Activated CD8-positive, alpha-beta memory T cell treated with anti-CD3 and anti-CD28 coated beads for 36 hours (primary cell): ENCODE measurements at regions not wholly inside any gene's neighbourhood (a gene's known extent, or its start where the extent isn't known, plus 50 kb on each side); places are given as distances from the start of the nearest gene placed in this dataset.

Experiments used
- CTCF ChIA-PET: fragments of 350-600 bp; sonication (Branson Sonifier 250); formaldehyde crosslinking; loops from one replicate; lab custom pipeline; 2021; ENCODE audit warnings: antibody characterized with exemption; lab: Charles Lee
- POLR2A ChIA-PET: fragments of 350-600 bp; sonication (Branson Sonifier 250); formaldehyde crosslinking; loops from one replicate; lab custom pipeline; 2021; ENCODE audit warnings: antibody characterized with exemption; lab: Charles Lee

- POLR2A ChIA-PET = no interaction called here
- CTCF ChIA-PET = no interaction called here
These were observed 383.9 kb upstream of the FAT3 start for GRCh38 chr11:91840640-91841240.

- ChIA-PET CTCF (no interaction called here), POLR2A (no interaction called here)
These were observed 386.9 kb upstream of the FAT3 start for GRCh38 chr11:91837411-91838330.

- ChIA-PET CTCF (no interaction called here), POLR2A (no interaction called here)
These were observed 389.5 kb upstream of the FAT3 start for GRCh38 chr11:91835051-91835560.

GRCh38 chr11:91828901-91829300 is 395.7 kb upstream of the FAT3 start:
- CTCF ChIA-PET = no interaction called here
- POLR2A ChIA-PET = no interaction called here

- ChIA-PET POLR2A (interaction anchor here (0.6 kb wide), 1 partner anchor 527 kb away, joined by 10 read pairs; no protein-coding TSS in a partner anchor), CTCF (no interaction called here)
These were observed 398.8 kb upstream of the FAT3 start for GRCh38 chr11:91825777-91826176.

- POLR2A ChIA-PET = no interaction called here
- CTCF ChIA-PET = no interaction called here
These were observed 401.3 kb upstream of the FAT3 start for GRCh38 chr11:91823252-91823830.

- POLR2A ChIA-PET = no interaction called here
- CTCF ChIA-PET = no interaction called here
These were observed 401.8 kb upstream of the FAT3 start for GRCh38 chr11:91822805-91823204.

- POLR2A ChIA-PET = no interaction called here
- CTCF ChIA-PET = interaction anchor here (0.6 kb wide), 1 partner anchor 131 kb away, joined by 3 read pairs; no protein-coding TSS in a partner anchor
These were observed 403.9 kb upstream of the FAT3 start for GRCh38 chr11:91820709-91821108.

- ChIA-PET CTCF (no interaction called here), POLR2A (no interaction called here)
These were observed 404.8 kb upstream of the FAT3 start for GRCh38 chr11:91819777-91820176.

GRCh38 chr11:91819195-91819594 is 405.4 kb upstream of the FAT3 start:
- ChIA-PET CTCF (no interaction called here), POLR2A (no interaction called here)

- CTCF ChIA-PET = no interaction called here
- POLR2A ChIA-PET = no interaction called here
These were observed 406.6 kb upstream of the FAT3 start for GRCh38 chr11:91817996-91818395.

GRCh38 chr11:91813263-91813662 is 411.4 kb upstream of the FAT3 start:
- ChIA-PET POLR2A (no interaction called here), CTCF (no interaction called here)

- POLR2A ChIA-PET = no interaction called here
- CTCF ChIA-PET = no interaction called here
These were observed 413.7 kb upstream of the FAT3 start for GRCh38 chr11:91810871-91811270.

- POLR2A ChIA-PET = no interaction called here
These were observed 419.3 kb upstream of the FAT3 start for GRCh38 chr11:91805293-91805692.

GRCh38 chr11:91804042-91804441 is 420.6 kb upstream of the FAT3 start:
- ChIA-PET CTCF (no interaction called here), POLR2A (no interaction called here)

More at GRCh38 chr11:91805293-91805692, 419.3 kb upstream of the FAT3 start:
- CTCF ChIA-PET = no interaction called here

- CTCF ChIA-PET = no interaction called here
These were observed 422.1 kb upstream of the FAT3 start for GRCh38 chr11:91802475-91802874.

GRCh38 chr11:91800208-91800914 is 424.3 kb upstream of the FAT3 start:
- POLR2A ChIA-PET = no interaction called here
- CTCF ChIA-PET = no interaction called here

More at GRCh38 chr11:91802475-91802874, 422.1 kb upstream of the FAT3 start:
- POLR2A ChIA-PET = no interaction called here

- ChIA-PET POLR2A (no interaction called here), CTCF (no interaction called here)
These were observed 426.4 kb upstream of the FAT3 start for GRCh38 chr11:91798240-91798639.

GRCh38 chr11:91796999-91797398 is 427.6 kb upstream of the FAT3 start:
- ChIA-PET POLR2A (no interaction called here), CTCF (interaction anchor here (0.6 kb wide), 1 partner anchor 149 kb away, joined by 6 read pairs; no protein-coding TSS in a partner anchor)
